CD14-positive monocyte (primary cell): ENCODE measurements at regions not wholly inside any gene's neighbourhood (a gene's known extent, or its start where the extent isn't known, plus 50 kb on each side); places are given as distances from the start of the nearest gene placed in this dataset.

Experiments
- DNase-seq, 3 donors: peaks; one replicate each; pipeline ENCODE4 v3.0.0-alpha.2; 2011 to 2022
- H2AFZ ChIP-seq: 2 replicates; pipeline ENCODE4 v1.6.0; 2012; ENCODE audit warnings: mild to moderate bottlenecking, low read depth, low read length, inconsistent platforms; ENCODE audit not compliant: insufficient read depth, poor library complexity, severe bottlenecking
- H3K27ac ChIP-seq, 2 donors: 1 replicate in 1 of 2; 2 replicates in 1 of 2; pipeline ENCODE4 v1.5.1; 2012 to 2013; ENCODE audit warnings: low read length in 2 of 2, control low read depth in 1 of 2, inconsistent platforms in 1 of 2, low read depth in 1 of 2, mild to moderate bottlenecking in 1 of 2
- H3K27me3 ChIP-seq, 2 donors: one replicate each; pipeline versions ENCODE4 v1.6.0 to v1.6.1; 2011 to 2013; ENCODE audit warnings: low read length in 2 of 2; ENCODE audit not compliant: control insufficient read depth in 2 of 2, insufficient read depth in 2 of 2
- H3K36me3 ChIP-seq, 2 donors: replicated peaks in 1 of 2; 1 replicate in 1 of 2; 2 replicates in 1 of 2; pipeline versions ENCODE4 v1.5.1 to v1.6.1; 2012 to 2013; ENCODE audit warnings: low read length in 2 of 2, control low read depth in 1 of 2, inconsistent platforms in 1 of 2, mild to moderate bottlenecking in 1 of 2; ENCODE audit not compliant: insufficient read depth in 2 of 2, control insufficient read depth in 1 of 2
- H3K4me1 ChIP-seq, 2 donors: 1 replicate in 1 of 2; 2 replicates in 1 of 2; pipeline versions ENCODE4 v1.5.1 to v1.6.1; 2012 to 2013; ENCODE audit warnings: low read length in 2 of 2, control low read depth in 1 of 2, inconsistent platforms in 1 of 2, mild to moderate bottlenecking in 1 of 2, moderate library complexity in 1 of 2; ENCODE audit not compliant: insufficient read depth in 2 of 2, control insufficient read depth in 1 of 2
- H3K4me2 ChIP-seq: replicated peaks from 2 replicates; pipeline ENCODE3; 2012; ENCODE audit warnings: low read length, moderate library complexity, mild to moderate bottlenecking; ENCODE audit not compliant: poor library complexity, severe bottlenecking; ENCODE audit errors: extremely low read depth
- H3K4me3 ChIP-seq, 3 experiments: fragments of 200-600 bp in 1 of 3; sonication (generic) in 1 of 3; replicated peaks in 1 of 3; 1 replicate in 2 of 3; 2 replicates in 1 of 3; pipeline ENCODE4 v1.5.1; 2011 to 2013; ENCODE audit warnings: low read length in 3 of 3, mild to moderate bottlenecking in 3 of 3, control low read depth in 2 of 3, low read depth in 2 of 3, inconsistent platforms in 1 of 3, moderate library complexity in 1 of 3
- H3K79me2 ChIP-seq: 2 replicates; pipeline ENCODE4 v1.6.0; 2012; ENCODE audit warnings: mild to moderate bottlenecking, control low read depth, inconsistent platforms, low read length, moderate library complexity; ENCODE audit not compliant: insufficient read depth
- H3K9ac ChIP-seq: 2 replicates; pipeline ENCODE4 v1.6.0; 2017; ENCODE audit warnings: low read length, mild to moderate bottlenecking; ENCODE audit not compliant: insufficient read depth, poor library complexity, severe bottlenecking
- H3K9me3 ChIP-seq, 2 donors: replicated peaks in 1 of 2; 1 replicate in 1 of 2; 2 replicates in 1 of 2; pipeline versions ENCODE4 v1.5.1 to v1.6.1; 2012 to 2013; ENCODE audit warnings: low read length in 2 of 2, control low read depth in 1 of 2; ENCODE audit not compliant: control insufficient read depth in 1 of 2, insufficient read depth in 1 of 2
- H4K20me1 ChIP-seq: 2 replicates; pipeline ENCODE4 v1.6.0; 2012; ENCODE audit warnings: mild to moderate bottlenecking, low read length, control low read depth, moderate library complexity; ENCODE audit not compliant: insufficient read depth
- H3K27ac Mint-ChIP-seq, 7 donors: one replicate each; pipeline ENCODE4 v1.8.0; 2020; ENCODE audit warnings: mild to moderate bottlenecking in 7 of 7, mixed read lengths in 7 of 7, moderate library complexity in 6 of 7, inconsistent platforms in 2 of 7
- H3K27me3 Mint-ChIP-seq, 3 donors: one replicate each; pipeline ENCODE4 v1.8.0; 2021 to 2022; ENCODE audit warnings: low read depth in 3 of 3, mild to moderate bottlenecking in 3 of 3, mixed read lengths in 3 of 3, moderate library complexity in 3 of 3, inconsistent platforms in 1 of 3
- H3K36me3 Mint-ChIP-seq, 2 donors: one replicate each; pipeline ENCODE4 v1.8.0; 2020; ENCODE audit warnings: mixed read lengths in 2 of 2, inconsistent platforms in 1 of 2, mild to moderate bottlenecking in 1 of 2
- H3K4me1 Mint-ChIP-seq: one replicate; pipeline ENCODE4 v1.8.0; 2020; ENCODE audit warnings: mild to moderate bottlenecking, mixed read lengths
- H3K4me3 Mint-ChIP-seq, 2 donors: one replicate each; pipeline ENCODE4 v1.8.0; 2020; ENCODE audit warnings: mild to moderate bottlenecking in 2 of 2, mixed read lengths in 2 of 2, moderate library complexity in 1 of 2
- H3K9me3 Mint-ChIP-seq, 7 donors: one replicate each; pipeline ENCODE4 v1.8.0; 2020 to 2022; ENCODE audit warnings: mixed read lengths in 7 of 7, mild to moderate bottlenecking in 6 of 7, moderate library complexity in 6 of 7, inconsistent platforms in 2 of 7
- WGBS: methylation state at CpG from one replicate; pipeline ENCODE4 v1.1.5; 2013; ENCODE audit warnings: missing lambda C conversion rate; ENCODE audit not compliant: insufficient coverage; 5-methylcytosine and 5-hydroxymethylcytosine counted together
- intact Hi-C, 2 donors: fragments of 100-400 bp; cut with micrococcal nuclease; formaldehyde crosslinking; loops; one replicate each; pipeline versions ENCODE4 v1.15.0 to v1.15.1; 2023
- TF ChIP-seq, protein P1 (sequence below): fragments of 200-600 bp; IDR thresholded peaks from one replicate; pipeline ENCODE4 v1.8.0; 2022; ENCODE audit warnings: antibody characterized with exemption, mild to moderate bottlenecking

DNA sequence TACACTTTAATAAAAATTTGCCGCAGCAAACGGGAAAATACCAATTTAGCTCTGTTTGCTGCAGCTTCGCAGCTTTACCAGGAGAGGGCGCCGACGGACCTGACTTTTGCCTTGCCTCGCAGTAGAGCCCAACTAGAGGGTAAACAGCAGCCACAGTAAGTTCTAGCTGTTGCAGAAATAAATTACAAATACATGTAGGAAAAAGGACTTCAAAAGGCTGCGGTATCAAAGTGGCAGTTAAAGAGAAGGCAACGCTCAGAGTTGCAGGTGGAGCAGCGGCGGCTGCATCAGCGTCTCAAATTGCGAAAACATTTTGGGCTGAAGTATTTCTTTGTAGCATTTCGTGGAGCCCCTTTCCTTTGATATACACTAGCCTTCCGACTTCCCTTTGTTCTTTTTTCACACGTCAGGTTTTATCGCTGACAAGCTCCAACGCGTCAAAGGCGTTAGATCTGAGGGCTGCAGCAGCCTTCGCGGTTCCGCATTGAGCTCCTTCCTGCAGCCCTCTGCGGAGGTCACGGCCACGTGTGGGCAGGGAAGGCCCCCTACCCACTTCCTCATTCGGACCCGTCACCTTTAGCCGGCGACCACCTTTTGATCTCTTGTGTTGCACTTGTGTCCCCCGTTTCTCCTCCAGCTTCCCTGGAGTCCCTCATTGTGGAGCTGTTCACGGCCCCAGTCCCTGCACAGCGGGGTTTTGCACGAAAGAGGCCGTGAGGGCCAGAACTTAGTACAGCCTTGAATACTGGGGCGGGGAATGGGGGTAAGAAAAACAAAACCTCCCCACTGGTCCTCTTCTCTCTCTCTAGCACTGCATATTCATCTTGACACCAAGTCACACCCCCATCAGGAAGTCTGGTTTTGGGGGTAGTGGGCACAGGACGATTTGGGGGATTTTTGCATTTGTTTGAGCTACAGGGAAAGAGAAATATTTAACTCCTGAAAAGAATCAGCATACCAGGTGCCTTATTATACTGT, 72.8 kb downstream of the S1PR1 start:
- Mint-ChIP-seq H3K27ac (peak overlapping the region in 6 of 7 donors; percentile 31 to 72 (median 58)), H3K36me3 (no peaks in the 10 kb centered on the region), H3K9me3 (peaks cover 0 to 3% (median 0%) of the 10 kb centered on the region in 7 donors), H3K27me3 (peaks cover 11 to 20% (median 15%) of the 10 kb centered on the region in 3 donors), H3K4me1 (peaks cover 29% of the 10 kb centered on the region), H3K4me3 (peak overlapping the region; percentile 82 to 97)
- Histone ChIP-seq H3K79me2 (no peaks in the 10 kb centered on the region), H3K4me1 (peaks cover 7 to 16% of the 10 kb centered on the region in 2 donors), H3K27ac (peak overlapping the region in 1 of 2 donors; percentile 44), H3K27me3 (no peaks in the 10 kb centered on the region), H3K9ac (peak overlapping the region; percentile 9), H2AFZ (peak overlapping the region; percentile 83), H3K4me2 (peak overlapping the region; percentile 92), H3K36me3 (no peaks in the 10 kb centered on the region), H3K4me3 (peak overlapping the region; percentile 32 to 82 (median 61)), H3K9me3 (no peaks in the 10 kb centered on the region), H4K20me1 (no peaks in the 10 kb centered on the region)
- peak; percentile 45 to 63 (median 56) for DNase-seq
- TF ChIP-seq, protein P1, sequence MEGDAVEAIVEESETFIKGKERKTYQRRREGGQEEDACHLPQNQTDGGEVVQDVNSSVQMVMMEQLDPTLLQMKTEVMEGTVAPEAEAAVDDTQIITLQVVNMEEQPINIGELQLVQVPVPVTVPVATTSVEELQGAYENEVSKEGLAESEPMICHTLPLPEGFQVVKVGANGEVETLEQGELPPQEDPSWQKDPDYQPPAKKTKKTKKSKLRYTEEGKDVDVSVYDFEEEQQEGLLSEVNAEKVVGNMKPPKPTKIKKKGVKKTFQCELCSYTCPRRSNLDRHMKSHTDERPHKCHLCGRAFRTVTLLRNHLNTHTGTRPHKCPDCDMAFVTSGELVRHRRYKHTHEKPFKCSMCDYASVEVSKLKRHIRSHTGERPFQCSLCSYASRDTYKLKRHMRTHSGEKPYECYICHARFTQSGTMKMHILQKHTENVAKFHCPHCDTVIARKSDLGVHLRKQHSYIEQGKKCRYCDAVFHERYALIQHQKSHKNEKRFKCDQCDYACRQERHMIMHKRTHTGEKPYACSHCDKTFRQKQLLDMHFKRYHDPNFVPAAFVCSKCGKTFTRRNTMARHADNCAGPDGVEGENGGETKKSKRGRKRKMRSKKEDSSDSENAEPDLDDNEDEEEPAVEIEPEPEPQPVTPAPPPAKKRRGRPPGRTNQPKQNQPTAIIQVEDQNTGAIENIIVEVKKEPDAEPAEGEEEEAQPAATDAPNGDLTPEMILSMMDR, result peak; percentile 86
- 0% methylated on average over 21 of the region's 37 CpGs for WGBS
- intact Hi-C loops, result loop anchor here in 1 of 2 donors (2.0 kb wide), 1 partner anchor 47 kb away; no protein-coding TSS in a partner anchor

DNA sequence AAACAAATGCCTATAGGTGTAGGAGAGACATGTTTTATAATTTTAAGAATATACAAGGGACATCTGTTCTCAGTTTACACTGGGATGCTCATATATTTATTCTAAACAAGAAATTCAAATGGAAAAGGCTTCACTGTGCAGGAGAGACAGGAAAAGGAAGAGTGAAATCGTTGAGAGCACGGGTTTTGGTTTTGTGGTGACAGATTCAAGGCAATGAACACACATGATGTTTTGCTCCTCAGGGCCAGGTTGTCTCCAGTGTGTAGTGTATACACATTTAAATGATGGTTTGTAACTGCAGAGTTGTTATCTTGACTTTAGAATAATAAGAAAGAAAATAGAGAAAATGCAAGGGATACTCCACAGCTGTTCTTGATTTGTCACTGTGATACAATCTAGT, 73.7 kb downstream of the S1PR1 start:
- Histone ChIP-seq H3K27ac (no peak overlapping the region), H3K4me3 (no peak overlapping the region), H3K36me3 (no peaks in the 10 kb centered on the region), H2AFZ (no peak overlapping the region), H3K4me1 (peaks cover 7 to 16% of the 10 kb centered on the region in 2 donors), H3K79me2 (no peaks in the 10 kb centered on the region), H3K27me3 (no peaks in the 10 kb centered on the region), H3K9me3 (no peaks in the 10 kb centered on the region), H3K4me2 (no peak overlapping the region), H3K9ac (no peak overlapping the region), H4K20me1 (no peaks in the 10 kb centered on the region)
- intact Hi-C loops, result no loop called here
- Mint-ChIP-seq H3K4me1 (peaks cover 29% of the 10 kb centered on the region), H3K36me3 (no peaks in the 10 kb centered on the region), H3K27ac (no peak overlapping the region), H3K9me3 (peaks cover 0 to 3% (median 0%) of the 10 kb centered on the region in 7 donors), H3K27me3 (peaks cover 11 to 20% (median 15%) of the 10 kb centered on the region in 3 donors), H3K4me3 (peak overlapping the region in 1 of 2 donors; percentile 27)
- TF ChIP-seq, protein P1, result no peak
- DNase-seq, result no peak
- WGBS, result 0% methylated on average over 2 of the region's 2 CpGs
